SHP77 (cell line): ENCODE measurements at regions not wholly inside any gene's neighbourhood (a gene's known extent, or its start where the extent isn't known, plus 50 kb on each side); places are given as distances from the start of the nearest gene placed in this dataset.
"Not testable (repeated sequence)": the region's sequence is repeated elsewhere in the genome, so short reads cannot be mapped to it uniquely, and the experiment has no call there.

Experiments
- DNase-seq, 2 experiments: peaks; one replicate each; lab custom pipeline; 2025; lab: John Stamatoyannopoulos, UW

DNA sequence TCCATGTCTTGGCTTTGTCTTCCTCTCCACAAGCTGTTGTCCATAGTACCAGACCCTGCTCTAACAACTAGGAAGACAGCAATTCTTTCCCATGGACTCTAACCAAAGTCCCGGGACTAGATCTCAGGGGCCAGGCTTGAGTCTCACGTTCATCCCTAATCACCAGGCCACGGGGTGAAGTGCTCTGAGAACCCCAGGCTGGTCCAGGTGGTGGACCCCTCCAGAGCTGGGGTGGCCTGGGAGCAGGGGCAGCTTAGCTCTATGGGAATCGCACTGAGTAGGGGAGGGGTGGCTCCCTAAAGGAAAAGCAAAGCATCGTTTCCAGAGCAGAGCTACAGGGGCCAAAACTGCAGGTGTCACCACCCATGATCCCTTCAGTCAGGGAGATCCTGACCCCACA is 150.9 kb downstream of the TPRA1 start:
- DNase-seq, result no peak

DNA sequence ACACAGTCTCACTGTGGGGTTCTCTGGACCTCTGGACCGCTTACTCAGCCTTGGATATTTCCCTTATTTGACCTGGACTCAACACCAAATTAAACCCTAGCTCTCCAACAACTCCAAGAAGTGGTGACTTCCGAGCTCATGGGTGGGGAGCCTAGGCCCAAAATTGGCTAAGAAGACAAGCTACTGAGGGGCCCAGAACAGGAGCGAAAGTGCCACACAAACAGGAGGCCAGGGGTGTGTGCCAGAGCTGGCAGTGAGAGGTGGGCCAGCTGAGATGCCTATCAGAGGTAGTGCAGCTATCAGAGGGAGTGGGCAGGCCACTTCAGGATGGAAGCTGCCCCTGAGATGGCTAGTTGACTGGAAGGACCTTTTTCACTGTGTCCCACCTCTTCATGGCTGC is 151.1 kb upstream of the PRR20G start:
- no peak for DNase-seq

GRCh38 chr3:127438371-127438770 is 150.5 kb upstream of the PRR20G start:
- DNase-seq, result no peak

GRCh38 chr3:127435299-127435698 is 147.5 kb upstream of the PRR20G start:
- DNase-seq, result not testable (repeated sequence)

- DNase-seq, result no peak
Observed at GRCh38 chr3:127431066-127431465, 143.2 kb upstream of the PRR20G start.

- DNase-seq, result no peak
Observed at GRCh38 chr3:127428344-127428997, 140.6 kb upstream of the PRR20G start.

- no peak for DNase-seq
Observed at GRCh38 chr3:127427666-127428065, 139.8 kb upstream of the PRR20G start.

DNA sequence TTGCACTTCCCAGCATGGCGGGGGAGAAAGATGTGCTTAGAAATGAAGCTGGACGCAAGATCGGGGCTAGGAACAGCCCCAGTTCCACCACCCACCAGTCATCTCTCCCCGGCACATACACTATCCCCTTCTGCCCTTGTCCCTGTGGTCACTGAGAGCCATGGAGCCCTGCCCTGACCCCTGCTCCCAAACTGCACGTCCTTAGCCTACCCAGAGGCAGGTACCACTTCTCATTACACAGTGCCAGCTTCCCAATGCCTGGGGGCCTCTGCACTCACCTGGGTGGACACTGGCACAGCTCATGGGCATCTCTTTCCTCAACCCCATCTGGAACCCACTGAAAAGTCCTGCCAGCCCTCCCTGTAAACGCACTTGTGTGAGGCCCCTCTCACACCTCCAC is 139.3 kb upstream of the PRR20G start:
- no peak for DNase-seq

DNA sequence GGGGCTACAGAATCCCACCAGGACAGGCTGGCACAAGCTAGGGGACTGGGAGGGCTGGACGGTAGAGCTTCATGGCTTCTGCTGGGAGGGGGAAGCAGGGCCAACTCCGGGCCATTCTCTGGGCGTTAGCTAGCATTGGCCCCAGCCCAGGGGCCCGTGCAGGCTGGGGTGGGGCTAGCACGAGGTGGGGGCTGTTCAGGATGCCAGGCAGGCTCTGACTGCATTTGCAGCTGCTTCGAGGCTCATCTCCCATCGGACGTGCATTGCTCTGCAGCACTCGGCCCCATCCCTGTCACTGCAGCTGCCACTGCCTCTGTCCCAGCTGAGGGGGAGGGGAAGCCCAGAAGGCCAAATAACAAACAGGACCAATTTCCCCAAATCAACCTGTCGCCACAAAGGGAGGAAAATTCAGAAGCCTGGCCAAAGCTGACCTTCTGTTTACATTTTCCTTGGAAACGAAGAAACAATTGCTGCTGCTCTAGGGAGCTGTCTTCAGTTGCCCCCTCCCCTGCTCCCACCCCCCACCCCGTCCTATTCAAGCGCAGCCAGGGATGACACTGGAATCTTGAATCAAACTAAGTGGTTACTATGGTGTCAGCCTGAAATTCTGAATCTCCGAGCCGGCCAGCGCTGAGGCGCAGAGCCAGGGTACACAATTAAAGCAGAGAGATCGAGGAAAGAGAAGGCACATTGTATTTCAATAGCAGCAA is 138.8 kb upstream of the PRR20G start:
- no peak for DNase-seq

- no peak for DNase-seq
Observed at GRCh38 chr3:127425505-127426443, 137.9 kb upstream of the PRR20G start.

GRCh38 chr3:127424766-127425504 is 137.1 kb upstream of the PRR20G start:
- DNase-seq, result no peak

GRCh38 chr3:127423856-127424765 is 136.3 kb upstream of the PRR20G start:
- DNase-seq, result no peak

- DNase-seq, result no peak
Observed at GRCh38 chr3:127422663-127423375, 135.0 kb upstream of the PRR20G start.

DNA sequence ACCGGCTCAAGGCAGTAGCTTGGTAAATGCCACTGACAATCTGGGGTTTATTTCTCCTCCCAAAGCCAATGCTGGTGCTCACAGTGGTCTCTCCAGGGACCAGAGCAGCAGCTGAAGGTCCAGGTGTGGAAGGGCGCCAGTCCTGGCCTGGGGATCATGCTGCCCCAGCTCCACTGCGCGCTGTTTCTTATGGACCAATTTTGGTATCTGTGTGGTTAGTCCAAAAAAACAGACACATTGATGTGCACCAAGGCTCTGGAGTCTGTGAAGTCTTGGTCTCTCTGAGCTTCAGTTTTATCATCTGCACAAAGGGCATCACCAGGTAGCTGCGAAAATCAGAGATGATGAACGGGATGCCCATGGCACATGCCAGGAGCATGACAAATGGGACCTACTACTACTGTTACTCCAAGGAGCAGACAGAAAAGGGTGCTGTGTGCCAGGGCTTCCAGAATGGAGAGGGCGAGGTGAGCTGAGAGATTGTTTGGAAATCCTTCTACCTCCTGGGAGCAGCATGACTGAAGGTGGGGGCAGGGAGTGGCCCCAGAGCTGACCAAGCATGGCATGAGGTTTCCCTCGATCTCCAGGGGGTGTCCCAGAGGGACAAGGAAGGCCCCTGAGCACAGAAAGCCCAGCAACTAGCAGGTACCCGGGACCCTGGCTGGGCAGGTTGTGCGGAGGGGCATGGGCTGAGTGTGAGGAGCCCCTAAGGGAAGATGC is 134.3 kb upstream of the PRR20G start:
- DNase-seq, result no peak

DNA sequence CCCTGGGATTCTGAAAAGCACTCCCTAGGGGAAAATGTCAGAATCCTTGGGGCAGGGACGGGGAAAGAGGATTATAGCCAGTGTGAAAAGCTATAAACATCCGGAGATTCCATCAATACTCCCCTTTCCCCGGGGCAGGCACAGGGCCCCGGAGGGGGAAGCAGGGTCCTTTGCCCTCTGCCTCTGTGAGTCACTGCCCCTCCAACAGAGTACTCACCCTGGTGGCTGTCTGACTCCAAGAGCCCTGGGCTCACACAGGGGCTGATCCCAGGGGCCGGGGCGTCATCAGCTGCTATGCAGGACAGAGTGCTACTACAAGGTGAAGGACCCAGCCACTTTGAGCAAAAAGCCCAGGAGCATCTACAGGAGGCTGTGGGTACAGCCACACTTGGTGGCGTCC is 133.0 kb upstream of the PRR20G start:
- DNase-seq, result no peak

GRCh38 chr3:127419641-127420553 is 132.1 kb upstream of the PRR20G start:
- DNase-seq, result no peak

- DNase-seq, result no peak
Observed at GRCh38 chr3:127419182-127419581, 131.3 kb upstream of the PRR20G start.

DNA sequence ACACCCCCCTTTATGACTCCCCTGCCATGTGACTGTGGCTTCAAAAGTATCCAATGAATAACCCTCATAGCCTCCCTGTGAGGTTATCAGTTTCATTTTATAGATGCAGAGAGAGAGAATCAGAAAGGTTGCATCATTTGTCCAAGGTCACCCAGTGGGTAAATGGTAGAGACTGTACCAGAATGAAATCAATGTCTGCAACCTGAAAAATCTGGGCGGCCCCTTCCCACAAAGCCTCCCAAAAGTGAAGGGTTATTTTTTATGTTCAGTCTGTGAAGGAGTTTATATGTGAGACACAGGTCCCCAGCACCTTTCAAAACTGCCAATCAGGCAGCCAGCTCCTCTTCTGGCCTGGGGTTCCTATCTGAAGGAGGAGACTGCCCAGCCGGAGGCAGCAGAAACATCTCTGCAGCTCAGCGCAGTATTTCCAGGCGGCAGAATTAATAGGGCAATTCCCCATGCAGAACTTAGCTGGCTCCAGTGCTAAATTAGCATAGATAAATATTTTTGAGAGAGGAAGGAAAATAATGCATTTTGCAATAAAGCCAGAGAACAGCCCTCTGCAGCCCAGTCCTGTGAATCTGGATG is 130.8 kb upstream of the PRR20G start:
- DNase-seq, result no peak
